Activated T-helper 1 cell treated with anti-CD3 and anti-CD28 coated beads, Interleukin-2, amount 50 U/mL, for 16 hours (primary cell): ENCODE measurements at regions not wholly inside any gene's neighbourhood (a gene's known extent, or its start where the extent isn't known, plus 50 kb on each side); places are given as distances from the start of the nearest gene placed in this dataset.

ENCODE experiments used
- DNase-seq, 2 donors: peaks; one replicate each; pipeline ENCODE4 v3.0.0-alpha.2; 2020; ENCODE audit warnings: low read depth in 1 of 2, low spot score in 1 of 2

GRCh38 chr13:22463089-22463488 is 717.7 kb upstream of the SGCG start:
- DNase-seq = no peak

GRCh38 chr13:22468045-22468444 is 712.7 kb upstream of the SGCG start:
- DNase-seq = no peak

- no peak for DNase-seq
Measured at GRCh38 chr13:22468824-22469223, 712.0 kb upstream of the SGCG start.

- no peak for DNase-seq
Measured at GRCh38 chr13:22469452-22469851, 711.3 kb upstream of the SGCG start.

GRCh38 chr13:22470075-22470474 is 710.7 kb upstream of the SGCG start:
- DNase-seq = no peak

- no peak for DNase-seq
Measured at GRCh38 chr13:22482496-22483000, 698.2 kb upstream of the SGCG start.

- DNase-seq = no peak
Measured at GRCh38 chr13:22483276-22483675, 697.5 kb upstream of the SGCG start.

- DNase-seq = no peak
Measured at GRCh38 chr13:22486490-22486889, 694.3 kb upstream of the SGCG start.

GRCh38 chr13:22487932-22488331 is 692.8 kb upstream of the SGCG start:
- no peak for DNase-seq

GRCh38 chr13:22489771-22490170 is 691.0 kb upstream of the SGCG start:
- DNase-seq = no peak

GRCh38 chr13:22495819-22496218 is 685.0 kb upstream of the SGCG start:
- DNase-seq = no peak

- DNase-seq = no peak
Measured at GRCh38 chr13:22496803-22497508, 683.8 kb upstream of the SGCG start.

GRCh38 chr13:22497991-22498780 is 682.6 kb upstream of the SGCG start:
- no peak for DNase-seq

GRCh38 chr13:22499919-22500318 is 680.9 kb upstream of the SGCG start:
- DNase-seq = no peak

GRCh38 chr13:22505489-22505888 is 675.3 kb upstream of the SGCG start:
- DNase-seq = no peak

- no peak for DNase-seq
Measured at GRCh38 chr13:22506096-22506691, 674.6 kb upstream of the SGCG start.

- no peak for DNase-seq
Measured at GRCh38 chr13:22517544-22517943, 663.2 kb upstream of the SGCG start.

- DNase-seq = no peak
Measured at GRCh38 chr13:22536851-22537250, 643.9 kb upstream of the SGCG start.

- DNase-seq = no peak
Measured at GRCh38 chr13:22538400-22538799, 642.4 kb upstream of the SGCG start.

- DNase-seq = no peak
Measured at GRCh38 chr13:22549126-22549525, 631.7 kb upstream of the SGCG start.

GRCh38 chr13:22561581-22561980 is 619.2 kb upstream of the SGCG start:
- no peak for DNase-seq

GRCh38 chr13:22562116-22562515 is 618.7 kb upstream of the SGCG start:
- DNase-seq = no peak
